ENCODE measurements at regions not wholly inside any gene's neighbourhood (a gene's known extent, or its start where the extent isn't known, plus 50 kb on each side); places are given as distances from the start of the nearest gene placed in this dataset.

- TF ChIP-seq ELF4 (CRISPR knock-in tag; IDR thresholded peaks at IDR 0.05) (no peak), BRCA1 (IDR thresholded peaks at IDR 0.05) (no peak), BRCA1 (CRISPR knock-in tag; IDR thresholded peaks at IDR 0.05) (no peak), POLR2A (conservative IDR thresholded peaks at IDR 0.05) (no peak), ZNF282 (CRISPR knock-in tag; IDR thresholded peaks at IDR 0.05) (no peak), EZH2 (IDR thresholded peaks at IDR 0.05; ENCODE audit: borderline replicate concordance, low read depth, low read length) (no peak), POLR2AphosphoS5 (IDR thresholded peaks at IDR 0.05; ENCODE audit: control insufficient read depth, insufficient read depth, low read depth, low read length) (no peak), NFXL1 (CRISPR knock-in tag; IDR thresholded peaks at IDR 0.05) (no peak)
Measured at GRCh38 chr18:47679864-47680263, 250.6 kb downstream of the SMAD2 start.

All from K562 (cell line).